HG03520 (cell line): ENCODE measurements at regions not wholly inside any gene's neighbourhood (a gene's known extent, or its start where the extent isn't known, plus 50 kb on each side); places are given as distances from the start of the nearest gene placed in this dataset.
"Not testable (repeated sequence)": the region's sequence is repeated elsewhere in the genome, so short reads cannot be mapped to it uniquely, and the experiment has no call there.

ENCODE experiments used
- ATAC-seq: cut with Tn5 transposase; IDR thresholded peaks from one replicate; pipeline ENCODE4 v1.9.1; 2021; ENCODE audit warnings: mild to moderate bottlenecking, moderate library complexity; ENCODE audit not compliant: unreplicated experiment

GRCh38 chr13:111064661-111065060 lies 50.4 kb upstream of the ARHGEF7 start:
- ATAC-seq, result no peak

GRCh38 chr13:111062966-111063365 lies 52.1 kb upstream of the ARHGEF7 start:
- no peak for ATAC-seq

- no peak for ATAC-seq
These were observed 52.8 kb upstream of the ARHGEF7 start for GRCh38 chr13:111062305-111062704.

GRCh38 chr13:111061358-111062045 lies 53.6 kb upstream of the ARHGEF7 start:
- ATAC-seq, result no peak

DNA sequence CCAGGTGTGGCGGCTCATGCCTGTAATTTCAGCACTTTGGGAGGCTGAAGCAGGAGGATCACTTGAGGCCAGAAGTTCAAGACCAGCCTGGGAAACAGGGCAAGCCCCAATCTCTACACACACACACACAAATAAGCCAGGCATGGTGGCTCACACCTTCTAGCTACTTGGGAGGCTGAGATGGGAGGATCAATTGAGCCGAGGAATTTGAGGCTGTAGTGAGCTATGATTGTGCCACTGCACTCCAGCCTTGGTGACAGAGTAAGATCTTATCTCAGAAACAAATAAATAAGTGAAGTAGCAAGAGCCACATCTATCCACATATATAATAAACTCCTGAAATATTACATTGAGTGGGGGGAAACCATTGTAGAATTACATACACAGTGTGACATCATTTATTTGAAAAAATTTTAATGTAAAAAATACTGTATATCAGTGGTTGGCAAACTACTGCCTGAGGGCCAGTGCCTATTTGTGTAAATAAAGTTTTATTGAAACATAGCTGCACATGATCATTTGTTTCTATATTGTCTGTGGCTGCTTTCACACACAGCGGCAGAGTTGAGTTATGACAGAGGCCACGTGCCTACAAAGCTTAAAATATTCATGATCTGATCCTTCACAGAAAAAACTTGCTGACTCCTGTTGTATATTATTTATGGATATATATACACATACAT lies 54.7 kb upstream of the ARHGEF7 start:
- ATAC-seq, result no peak

DNA sequence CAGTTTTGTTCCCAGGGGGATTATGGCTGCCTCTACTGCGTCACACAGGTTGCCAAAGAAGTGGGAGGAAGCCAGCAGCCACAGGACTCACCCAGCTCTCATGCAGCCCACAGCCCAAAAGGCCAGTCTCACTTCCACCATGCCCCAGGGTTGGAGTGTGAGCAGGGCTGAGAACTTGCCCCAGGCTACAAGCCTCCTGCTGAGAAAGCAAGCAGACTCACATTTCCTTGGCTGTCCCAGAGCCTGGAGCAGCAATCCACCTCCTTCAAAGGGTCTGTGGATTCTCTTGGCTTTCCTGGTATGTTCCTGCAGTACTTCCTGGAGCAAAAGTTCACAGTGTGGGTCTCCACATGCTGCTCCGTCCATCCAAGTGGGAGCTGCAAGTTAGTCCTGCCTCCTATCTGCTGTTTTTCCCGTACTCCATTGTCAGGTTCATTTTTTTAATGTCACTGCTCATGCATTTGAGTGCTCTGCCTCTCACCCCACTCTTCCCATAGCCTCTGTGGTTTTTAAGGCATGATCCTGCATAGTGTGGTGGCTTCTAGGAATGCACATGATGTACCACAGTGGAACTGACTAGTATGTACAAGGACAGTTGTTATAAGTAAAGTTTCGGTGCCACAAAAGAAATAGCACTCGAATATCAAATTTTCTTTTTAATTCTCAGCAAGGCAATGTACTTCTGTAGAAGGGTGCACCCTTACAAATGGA lies 56.2 kb upstream of the ARHGEF7 start:
- ATAC-seq, result no peak

DNA sequence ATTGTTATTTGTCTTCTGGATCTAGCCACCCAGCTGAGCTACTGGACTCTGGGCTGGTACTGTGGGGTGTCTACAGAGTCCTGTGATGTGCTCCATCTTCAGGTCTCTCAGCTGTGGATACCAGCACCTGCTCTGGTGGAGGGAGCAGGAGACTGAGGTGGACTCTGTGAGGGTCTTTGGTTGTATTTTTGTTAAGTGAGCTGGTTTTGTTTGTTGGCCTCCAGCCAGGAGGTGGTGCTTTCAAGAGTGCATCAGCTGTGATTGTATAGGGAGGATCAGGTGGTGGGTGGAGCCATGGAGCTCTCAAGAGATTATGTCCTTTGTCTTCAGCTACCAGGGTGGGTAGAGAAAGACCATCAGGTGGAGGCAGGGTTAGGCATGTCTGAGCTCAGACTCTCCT lies 56.8 kb upstream of the ARHGEF7 start:
- not testable (repeated sequence) for ATAC-seq

GRCh38 chr13:111051726-111052232 lies 63.3 kb upstream of the ARHGEF7 start:
- ATAC-seq, result not testable (repeated sequence)

DNA sequence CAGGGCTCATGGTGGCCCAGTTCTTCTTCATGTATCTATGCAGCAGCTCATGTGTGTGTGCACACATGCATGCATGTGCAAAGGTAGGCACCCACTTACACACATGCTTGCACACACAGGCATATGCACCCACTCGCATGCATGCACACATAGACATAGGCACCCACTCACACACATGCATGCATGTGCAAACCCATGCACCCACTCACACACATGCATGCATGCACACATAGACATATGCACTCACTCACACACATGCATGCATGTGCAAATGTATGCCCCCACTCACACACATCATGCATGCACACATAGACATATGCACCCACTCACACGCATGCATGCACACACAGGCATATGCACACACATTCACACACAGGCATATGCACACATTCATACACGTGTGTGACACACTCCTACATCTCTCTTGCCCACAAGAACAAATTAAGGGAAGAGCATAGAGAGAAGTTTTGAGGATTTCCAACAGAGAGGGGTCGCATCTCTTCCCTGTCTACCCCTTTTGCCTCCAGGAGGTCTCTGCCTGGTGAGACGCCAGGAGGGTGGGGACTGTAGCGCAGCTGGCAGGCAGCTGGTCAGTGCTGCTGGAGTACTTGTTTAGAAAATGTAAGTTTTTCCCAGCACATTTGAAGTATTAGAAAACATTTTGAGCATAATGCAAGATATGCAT lies 63.9 kb upstream of the ARHGEF7 start:
- no peak for ATAC-seq

- ATAC-seq, result no peak
These were observed 64.6 kb upstream of the ARHGEF7 start for GRCh38 chr13:111050539-111050879.

DNA sequence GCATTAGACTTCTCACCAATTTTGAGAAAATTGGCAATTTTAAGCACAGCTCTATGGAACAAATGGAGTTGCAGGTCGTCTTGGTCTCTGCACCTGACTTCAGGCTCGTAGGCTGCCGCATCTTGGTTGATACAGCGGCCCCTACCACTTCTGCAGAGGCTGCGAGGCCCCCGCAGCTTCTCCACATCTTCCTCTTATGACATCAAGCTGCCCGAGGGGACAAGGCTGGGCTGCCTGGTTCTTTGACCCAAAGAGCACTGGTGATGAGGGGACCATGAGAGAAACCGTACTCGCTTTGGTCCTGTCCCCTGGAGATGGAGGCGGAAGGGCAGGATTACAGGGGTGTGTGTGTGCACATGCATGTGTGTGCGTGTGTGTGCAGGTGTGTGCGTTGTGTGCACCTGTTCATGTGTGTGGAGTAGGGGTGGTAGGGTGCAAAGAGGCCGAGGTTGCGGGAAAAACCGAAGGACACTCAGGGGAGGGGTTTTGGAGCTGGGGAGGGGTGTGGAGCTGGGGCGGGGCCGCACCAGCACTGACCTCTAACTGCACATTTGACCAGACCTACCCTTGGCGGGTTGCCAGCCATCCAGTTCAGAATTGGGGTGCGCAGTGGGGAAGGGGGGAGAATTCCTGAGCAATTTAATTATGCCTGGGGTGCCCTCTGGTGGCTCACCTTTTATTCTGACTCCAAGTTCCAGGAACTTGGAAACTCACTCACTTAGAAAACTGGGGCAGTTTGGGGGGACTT lies 65.1 kb upstream of the ARHGEF7 start:
- no peak for ATAC-seq

DNA sequence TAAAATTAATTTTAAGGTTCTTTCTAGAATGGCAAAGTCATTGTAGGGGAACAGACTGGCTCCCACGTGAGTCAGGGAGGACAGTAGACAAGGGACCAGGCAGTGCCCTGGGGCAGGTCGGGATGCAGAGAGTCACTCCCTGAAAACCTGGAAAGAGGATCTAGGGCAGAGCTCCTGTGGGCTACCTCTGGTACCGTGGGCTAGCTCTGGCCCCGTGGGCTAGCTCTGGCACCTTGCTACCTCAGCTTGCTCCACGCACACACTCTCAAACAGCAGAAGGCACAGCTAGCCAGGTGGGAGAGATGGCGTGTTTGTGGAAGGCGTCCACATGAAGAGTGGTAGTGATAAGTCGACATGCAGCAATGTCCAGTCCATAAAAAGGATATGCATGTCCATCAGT lies 66.7 kb upstream of the ARHGEF7 start:
- no peak for ATAC-seq

DNA sequence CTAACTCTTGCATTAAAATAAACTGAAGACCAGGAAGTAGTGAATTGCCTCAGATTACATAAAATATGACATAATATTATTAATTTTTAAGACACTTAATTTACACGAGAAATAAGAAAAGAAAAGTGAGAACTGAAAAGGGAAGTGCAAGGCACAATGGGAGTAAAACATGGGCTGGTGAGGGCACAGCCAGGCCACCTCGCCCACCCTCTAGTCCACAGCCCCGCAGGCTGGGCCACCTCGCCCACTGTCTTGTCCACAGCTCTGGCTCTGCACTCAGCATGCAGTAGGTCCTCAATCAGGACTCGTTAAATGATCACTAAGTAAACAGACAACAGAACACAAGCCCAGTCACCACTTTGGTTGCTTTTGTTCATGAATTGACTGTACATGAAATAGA lies 67.8 kb upstream of the ARHGEF7 start:
- no peak for ATAC-seq

DNA sequence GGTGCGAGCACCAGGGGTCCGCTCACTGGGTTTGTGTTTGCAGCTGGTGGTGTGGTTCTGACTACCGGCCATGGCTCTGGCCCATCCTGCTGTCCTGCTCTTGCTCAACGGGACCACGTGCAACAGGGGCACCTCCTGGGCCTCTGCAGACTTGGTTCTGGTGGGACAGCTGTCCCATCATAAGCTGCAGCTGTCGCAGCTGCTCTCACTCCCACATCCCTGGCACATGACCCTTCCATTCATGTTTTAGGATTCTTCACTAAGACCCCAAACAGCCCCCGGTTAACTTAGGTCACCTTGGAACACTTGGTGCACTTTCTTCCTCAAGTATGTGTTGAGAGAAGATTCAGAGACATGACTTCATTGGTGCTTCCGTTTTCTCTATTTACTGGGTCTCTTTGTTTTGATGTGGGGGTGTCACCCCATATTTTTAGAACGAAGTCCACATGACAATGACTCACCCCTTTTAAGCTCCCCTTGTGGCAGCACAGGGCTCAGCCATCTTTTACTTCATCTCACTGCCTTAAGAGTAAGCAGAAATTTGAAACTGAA lies 68.4 kb upstream of the ARHGEF7 start:
- peak; percentile 92 for ATAC-seq

DNA sequence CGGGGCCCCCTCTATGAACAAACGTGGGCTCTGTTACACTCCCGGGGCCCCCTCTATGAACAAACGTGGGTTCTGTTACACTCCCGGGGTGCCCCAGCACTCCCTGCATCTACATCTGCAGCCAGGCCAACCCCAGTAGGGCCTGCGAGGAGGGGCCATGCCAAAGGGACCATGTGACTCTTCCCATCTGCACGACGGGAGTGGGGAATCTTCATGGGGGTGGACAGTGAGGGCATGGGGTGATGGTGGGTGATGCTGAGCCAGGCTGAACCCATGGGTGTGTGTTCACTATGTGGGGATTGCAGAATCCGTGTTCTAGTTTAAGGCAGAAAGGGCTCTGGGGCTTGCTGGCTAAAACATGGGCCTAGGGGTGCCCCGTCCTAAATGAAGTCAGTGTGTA lies 69.9 kb upstream of the ARHGEF7 start:
- ATAC-seq, result no peak

DNA sequence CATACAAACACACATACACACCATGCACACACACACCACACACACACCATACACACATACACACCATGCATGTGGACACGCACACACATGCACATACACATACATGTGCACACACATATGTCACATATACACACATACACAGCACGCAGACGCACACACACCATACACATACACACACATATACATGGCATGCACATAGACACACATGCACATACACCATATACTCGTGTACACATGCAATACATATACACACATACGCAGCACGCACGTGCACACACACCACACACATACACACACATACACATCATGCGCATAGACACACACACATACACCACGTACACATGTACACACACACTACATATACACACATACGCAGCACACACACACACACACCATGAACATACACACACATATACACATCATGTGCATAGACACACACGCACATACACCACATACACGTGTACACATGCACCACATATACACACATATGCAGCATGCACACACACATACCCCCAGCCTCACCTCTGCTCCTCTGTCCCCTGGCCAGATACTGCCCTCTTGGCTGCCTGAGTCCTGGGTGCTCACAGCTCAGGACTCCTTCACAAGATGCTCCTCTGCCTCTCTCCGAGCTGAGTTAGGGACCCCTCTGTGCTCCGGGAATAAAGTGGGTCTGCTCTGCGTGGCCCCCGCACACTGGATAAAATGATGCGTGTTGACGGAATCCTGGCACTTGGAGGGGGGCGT lies 70.9 kb upstream of the ARHGEF7 start:
- no peak for ATAC-seq

GRCh38 chr13:111043575-111043982 lies 71.5 kb upstream of the ARHGEF7 start:
- peak; percentile 29 for ATAC-seq

GRCh38 chr13:111042661-111043226 lies 72.4 kb upstream of the ARHGEF7 start:
- no peak for ATAC-seq

GRCh38 chr13:111040830-111041229 lies 74.3 kb upstream of the ARHGEF7 start:
- ATAC-seq, result no peak
